H1 (cell line): ENCODE measurements at regions not wholly inside any gene's neighbourhood (a gene's known extent, or its start where the extent isn't known, plus 50 kb on each side); places are given as distances from the start of the nearest gene placed in this dataset.

ENCODE experiments used
- CTCF ChIA-PET: fragments of 300-600 bp; sonication (Branson Sonifier 250); formaldehyde crosslinking; loops from one replicate; lab custom pipeline; 2021; ENCODE audit not compliant: partially characterized antibody; lab: Charles Lee
- POLR2A ChIA-PET: fragments of 300-600 bp; sonication (Branson Sonifier 250); formaldehyde crosslinking; loops from one replicate; lab custom pipeline; 2021; ENCODE audit warnings: inconsistent platforms; ENCODE audit not compliant: partially characterized antibody; lab: Charles Lee
- DNase-seq, 2 experiments: peaks; one replicate each; pipeline versions ENCODE4 v3.0.0 to v3.0.0-alpha.2; 2010 to 2022; ENCODE audit warnings: low spot score in 2 of 2, low read depth in 1 of 2, mixed read lengths in 1 of 2
- FAIRE-seq: peaks from 2 replicates; lab custom pipeline; 2011; peaks lifted over from hg19 to GRCh38; lab: Jason Lieb, UNC
- H2AFZ ChIP-seq: 2 replicates; pipeline ENCODE4 v1.8.1; 2012; ENCODE audit warnings: low read length, inconsistent platforms
- H2AK5ac ChIP-seq: 2 replicates; pipeline ENCODE4 v1.6.1; 2013; ENCODE audit warnings: low read depth, low read length
- H2BK120ac ChIP-seq: replicated peaks from 2 replicates; pipeline ENCODE3; 2013; ENCODE audit warnings: low read depth, low read length, inconsistent platforms
- H2BK12ac ChIP-seq: 2 replicates; pipeline ENCODE4 v1.6.1; 2013; ENCODE audit warnings: low read depth, low read length
- H2BK15ac ChIP-seq: 2 replicates; pipeline ENCODE4 v1.6.1; 2013; ENCODE audit warnings: low read length
- H2BK20ac ChIP-seq: 2 replicates; pipeline ENCODE4 v1.6.1; 2013; ENCODE audit warnings: low read length
- H2BK5ac ChIP-seq: 2 replicates; pipeline ENCODE4 v1.6.1; 2013; ENCODE audit warnings: low read depth, low read length
- H3K14ac ChIP-seq: 2 replicates; pipeline ENCODE4 v1.6.1; 2013; ENCODE audit warnings: inconsistent platforms; ENCODE audit not compliant: insufficient read length
- H3K18ac ChIP-seq: 2 replicates; pipeline ENCODE4 v1.6.1; 2013; ENCODE audit warnings: low read length; ENCODE audit errors: extremely low read depth
- H3K23ac ChIP-seq: 2 replicates; pipeline ENCODE4 v1.6.1; 2013; ENCODE audit warnings: inconsistent platforms; ENCODE audit not compliant: insufficient read length
- H3K23me2 ChIP-seq: 2 replicates; pipeline ENCODE4 v1.6.1; 2013; ENCODE audit warnings: low read depth, low read length
- H3K27ac ChIP-seq: 2 replicates; pipeline ENCODE4 v1.6.1; 2011; ENCODE audit warnings: low read depth, low read length, inconsistent platforms
- H3K27me3 ChIP-seq, 4 experiments: replicated peaks in 1 of 4; 1 replicate in 1 of 4; 2 replicates in 3 of 4; pipeline versions ENCODE4 v1.6.1 to v1.8.1; 2011 to 2013; ENCODE audit warnings: low read length in 3 of 4, mild to moderate bottlenecking in 3 of 4, inconsistent platforms in 2 of 4, mixed read lengths in 2 of 4, moderate library complexity in 1 of 4; ENCODE audit not compliant: control insufficient read depth in 3 of 4, insufficient read depth in 3 of 4; ENCODE audit errors: extremely low read depth in 1 of 4
- H3K36me3 ChIP-seq, 4 experiments: 2 replicates each; pipeline versions ENCODE4 v1.6.1 to v1.8.1; 2011 to 2013; ENCODE audit warnings: mild to moderate bottlenecking in 4 of 4, low read length in 3 of 4, moderate library complexity in 2 of 4, control low read depth in 1 of 4, inconsistent platforms in 1 of 4; ENCODE audit not compliant: insufficient read depth in 4 of 4, control insufficient read depth in 2 of 4
- H3K4ac ChIP-seq: replicated peaks from 2 replicates; pipeline ENCODE3; 2013; ENCODE audit warnings: low read length, low read depth, mixed read lengths, inconsistent platforms; ENCODE audit not compliant: insufficient read length
- H3K4me1 ChIP-seq, 4 experiments: replicated peaks in 1 of 4; 1 replicate in 1 of 4; 2 replicates in 3 of 4; pipeline versions ENCODE4 v1.6.1 to v1.8.1; 2011 to 2013; ENCODE audit warnings: low read length in 3 of 4, inconsistent platforms in 2 of 4, mixed read lengths in 1 of 4; ENCODE audit not compliant: insufficient read depth in 4 of 4, control insufficient read depth in 3 of 4
- H3K4me2 ChIP-seq, 2 experiments: 2 replicates each; pipeline versions ENCODE4 v1.6.1 to v1.8.1; 2011 to 2013; ENCODE audit warnings: low read depth in 2 of 2, low read length in 2 of 2, control low read depth in 1 of 2, inconsistent platforms in 1 of 2, mild to moderate bottlenecking in 1 of 2; ENCODE audit not compliant: insufficient read depth in 1 of 2
- H3K4me3 ChIP-seq, 4 experiments: fragments of 200-600, 300-600 bp in 1 of 4; sonication (generic), shearing (Covaris generic), sonication (Bioruptor Twin) in 1 of 4; 2 replicates each; pipeline versions ENCODE4 v1.5.1 to v1.8.1; 2011 to 2016; ENCODE audit warnings: low read length in 4 of 4, low read depth in 3 of 4, control low read depth in 2 of 4, inconsistent platforms in 2 of 4, mild to moderate bottlenecking in 2 of 4, mixed read lengths in 1 of 4, moderate library complexity in 1 of 4; ENCODE audit not compliant: insufficient read depth in 2 of 4; ENCODE audit errors: extremely low read depth in 1 of 4
- H3K56ac ChIP-seq: replicated peaks from 2 replicates; pipeline ENCODE3; 2013; ENCODE audit warnings: low read depth, mild to moderate bottlenecking, mixed read lengths, low read length, inconsistent platforms; ENCODE audit not compliant: insufficient read length
- H3K79me1 ChIP-seq: 2 replicates; pipeline ENCODE4 v1.6.1; 2013; ENCODE audit warnings: low read depth, low read length, control low read depth
- H3K79me2 ChIP-seq, 2 experiments: 2 replicates each; pipeline versions ENCODE4 v1.6.1 to v1.8.1; 2012 to 2013; ENCODE audit warnings: low read length in 2 of 2, mild to moderate bottlenecking in 2 of 2, inconsistent platforms in 1 of 2; ENCODE audit not compliant: insufficient read depth in 2 of 2, control insufficient read depth in 1 of 2
- H3K9ac ChIP-seq, 4 experiments: replicated peaks in 1 of 4; 1 replicate in 1 of 4; 2 replicates in 3 of 4; pipeline versions ENCODE4 v1.6.1 to v1.8.1; 2011 to 2013; ENCODE audit warnings: low read depth in 3 of 4, low read length in 3 of 4, control low read depth in 2 of 4, mild to moderate bottlenecking in 2 of 4, moderate library complexity in 2 of 4, inconsistent platforms in 1 of 4; ENCODE audit errors: extremely low read depth in 1 of 4
- H3K9me3 ChIP-seq, 2 experiments: 2 replicates each; pipeline versions ENCODE4 v1.6.1 to v1.8.1; 2012 to 2013; ENCODE audit warnings: mild to moderate bottlenecking in 2 of 2, moderate library complexity in 2 of 2, control low read depth in 1 of 2, inconsistent platforms in 1 of 2, low read depth in 1 of 2, low read length in 1 of 2, mixed read lengths in 1 of 2; ENCODE audit not compliant: insufficient read depth in 2 of 2
- H4K20me1 ChIP-seq, 2 experiments: replicated peaks in 1 of 2; 2 replicates each; pipeline versions ENCODE3 to v1.8.1; 2011 to 2013; ENCODE audit warnings: inconsistent platforms in 2 of 2, low read length in 2 of 2, mild to moderate bottlenecking in 1 of 2; ENCODE audit not compliant: insufficient read depth in 2 of 2, control insufficient read depth in 1 of 2
- H4K5ac ChIP-seq: 2 replicates; pipeline ENCODE4 v1.6.1; 2013; ENCODE audit warnings: low read length, low read depth, mixed read lengths, inconsistent platforms; ENCODE audit not compliant: insufficient read length
- H4K8ac ChIP-seq: 2 replicates; pipeline ENCODE4 v1.8.0; 2013; ENCODE audit warnings: mild to moderate bottlenecking, moderate library complexity, low read length, inconsistent platforms; ENCODE audit not compliant: insufficient read depth; ENCODE audit errors: extremely low read depth
- H4K91ac ChIP-seq: replicated peaks from 2 replicates; pipeline ENCODE3; 2013; ENCODE audit warnings: low read length, mixed read lengths, inconsistent platforms; ENCODE audit not compliant: insufficient read length
- BACH1 ChIP-seq: IDR thresholded peaks from 2 replicates; pipeline ENCODE4 v1.6.1; 2012; ENCODE audit warnings: low read length, improper control_type of control experiment
- FOSL1 ChIP-seq: IDR thresholded peaks from 2 replicates; pipeline ENCODE4 v1.6.1; 2011; ENCODE audit warnings: mild to moderate bottlenecking, low read depth, low read length, moderate library complexity; ENCODE audit not compliant: insufficient read depth
- HDAC2 ChIP-seq, 2 experiments: fragments of 300-600 bp in 1 of 2; sonication (generic) in 1 of 2; IDR thresholded peaks; 2 replicates each; pipeline ENCODE4 v1.6.1; 2011 to 2012; ENCODE audit warnings: low read depth in 2 of 2, low read length in 2 of 2, mild to moderate bottlenecking in 2 of 2, moderate library complexity in 2 of 2, borderline replicate concordance in 1 of 2, inconsistent platforms in 1 of 2
- RNF2 ChIP-seq: fragments of 200-900, 300-1000 bp; sonication (generic); IDR thresholded peaks from 2 replicates; pipeline ENCODE4 v1.7.1; 2016; ENCODE audit warnings: borderline replicate concordance, low read depth, mild to moderate bottlenecking, antibody characterized with exemption, low read length; ENCODE audit not compliant: poor library complexity, severe bottlenecking; ENCODE audit errors: missing control alignments
- SP4 ChIP-seq: IDR thresholded peaks from 2 replicates; pipeline ENCODE4 v1.6.1; 2012; ENCODE audit warnings: low read length, inconsistent platforms
- WGBS, 2 experiments: shearing (Covaris generic) in 1 of 2; methylation state at CpG; one replicate each; pipeline versions ENCODE4 v1.1.6 to v1.1.7; 2013 to 2015; ENCODE audit warnings: low lambda C conversion rate in 2 of 2, mixed read lengths in 2 of 2, inconsistent platforms in 1 of 2, low coverage in 1 of 2, missing lambda C conversion rate in 1 of 2; ENCODE audit not compliant: insufficient replicate concordance in 2 of 2, insufficient coverage in 1 of 2, insufficient read length in 1 of 2; ENCODE audit errors: extremely low coverage in 1 of 2, missing lambda C conversion rate in 1 of 2; 5-methylcytosine and 5-hydroxymethylcytosine counted together
- TF ChIP-seq, protein P1 (sequence below), 3 experiments: IDR thresholded peaks; 1 replicate in 2 of 3; 2 replicates in 1 of 3; pipeline versions ENCODE4 v1.5.1 to v1.6.1; 2011; ENCODE audit warnings: low read length in 3 of 3, mild to moderate bottlenecking in 3 of 3, inconsistent platforms in 2 of 3, low read depth in 1 of 3, moderate library complexity in 1 of 3; ENCODE audit not compliant: insufficient read depth in 1 of 3; ENCODE audit errors: control extremely low read depth in 1 of 3

DNA sequence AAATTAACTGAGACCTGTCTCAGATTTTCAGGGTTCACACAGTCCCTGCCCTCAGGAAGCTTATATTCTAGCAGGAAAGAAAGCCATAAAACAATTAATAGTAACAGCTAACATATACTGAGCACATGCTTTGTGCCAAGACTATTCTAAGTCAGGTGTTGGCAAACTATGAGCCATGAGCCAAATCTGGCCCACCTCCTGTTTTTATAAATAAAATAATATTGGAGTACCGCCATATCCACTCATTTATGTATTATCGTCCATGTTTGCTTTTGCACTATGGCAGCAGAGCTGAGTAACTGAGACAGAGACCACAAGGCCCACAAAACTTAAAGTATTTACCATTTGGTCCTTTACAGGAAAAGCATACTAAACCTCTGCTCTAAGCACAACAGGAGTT lies 83.3 kb upstream of the TRIO start:
- H2BK12ac ChIP-seq = no peak overlapping the region
- no peaks in the 10 kb centered on the region for H3K79me1 ChIP-seq
- no peaks in the 10 kb centered on the region for H3K36me3 ChIP-seq
- H3K4ac ChIP-seq = no peak overlapping the region
- H2AFZ ChIP-seq = no peak overlapping the region
- FAIRE-seq (no peak), DNase-seq (no peak)
- no peak overlapping the region for H3K9ac ChIP-seq
- H3K27me3 ChIP-seq = no peaks in the 10 kb centered on the region
- no peak overlapping the region for H3K14ac ChIP-seq
- H4K8ac ChIP-seq = no peak overlapping the region; the same call in 1 of the 2 replicates
- H3K4me2 ChIP-seq = no peak overlapping the region
- CTCF ChIA-PET = interaction anchor here (0.7 kb wide), 1 partner anchor 89 kb away, joined by 3 read pairs; no protein-coding TSS in a partner anchor
- H3K9me3 ChIP-seq = no peaks in the 10 kb centered on the region
- H3K4me1 ChIP-seq = no peaks in the 10 kb centered on the region
- no peaks in the 10 kb centered on the region for H3K79me2 ChIP-seq
- no peaks in the 10 kb centered on the region for H3K23me2 ChIP-seq
- H2BK120ac ChIP-seq = no peak overlapping the region
- H2BK15ac ChIP-seq = no peak overlapping the region
- H3K4me3 ChIP-seq = no peak overlapping the region
- no peak overlapping the region for H3K56ac ChIP-seq
- H3K18ac ChIP-seq = no peak overlapping the region
- no peak overlapping the region for H2BK20ac ChIP-seq
- H2BK5ac ChIP-seq = no peak overlapping the region
- H4K20me1 ChIP-seq = no peaks in the 10 kb centered on the region
- H4K5ac ChIP-seq = no peak overlapping the region
- POLR2A ChIA-PET = no interaction called here
- WGBS, 2 experiments = 97% methylated on average over 2 of the region's 2 CpGs; no CpG with 5 or more reads in 1 of the 2 experiments
- no peak overlapping the region for H3K27ac ChIP-seq
- TF ChIP-seq BACH1 (no peak), SP4 (no peak), HDAC2 (IDR thresholded peaks at IDR 0.05; ENCODE audit: borderline replicate concordance in 1 of 2, low read depth in 2 of 2, low read length in 2 of 2) (no peak), RNF2 (no peak), FOSL1 (no peak)
- TF ChIP-seq, protein P1, sequence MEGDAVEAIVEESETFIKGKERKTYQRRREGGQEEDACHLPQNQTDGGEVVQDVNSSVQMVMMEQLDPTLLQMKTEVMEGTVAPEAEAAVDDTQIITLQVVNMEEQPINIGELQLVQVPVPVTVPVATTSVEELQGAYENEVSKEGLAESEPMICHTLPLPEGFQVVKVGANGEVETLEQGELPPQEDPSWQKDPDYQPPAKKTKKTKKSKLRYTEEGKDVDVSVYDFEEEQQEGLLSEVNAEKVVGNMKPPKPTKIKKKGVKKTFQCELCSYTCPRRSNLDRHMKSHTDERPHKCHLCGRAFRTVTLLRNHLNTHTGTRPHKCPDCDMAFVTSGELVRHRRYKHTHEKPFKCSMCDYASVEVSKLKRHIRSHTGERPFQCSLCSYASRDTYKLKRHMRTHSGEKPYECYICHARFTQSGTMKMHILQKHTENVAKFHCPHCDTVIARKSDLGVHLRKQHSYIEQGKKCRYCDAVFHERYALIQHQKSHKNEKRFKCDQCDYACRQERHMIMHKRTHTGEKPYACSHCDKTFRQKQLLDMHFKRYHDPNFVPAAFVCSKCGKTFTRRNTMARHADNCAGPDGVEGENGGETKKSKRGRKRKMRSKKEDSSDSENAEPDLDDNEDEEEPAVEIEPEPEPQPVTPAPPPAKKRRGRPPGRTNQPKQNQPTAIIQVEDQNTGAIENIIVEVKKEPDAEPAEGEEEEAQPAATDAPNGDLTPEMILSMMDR (IDR thresholded peaks at IDR 0.05; ENCODE audit: control extremely low read depth in 1 of 3, insufficient read depth in 1 of 3, low read depth in 1 of 3, low read length in 3 of 3) = no peak
- no peak overlapping the region for H3K23ac ChIP-seq
- no peak overlapping the region for H4K91ac ChIP-seq
- no peak overlapping the region for H2AK5ac ChIP-seq
